ENCODE measurements at regions not wholly inside any gene's neighbourhood (a gene's known extent, or its start where the extent isn't known, plus 50 kb on each side); places are given as distances from the start of the nearest gene placed in this dataset.

DNA sequence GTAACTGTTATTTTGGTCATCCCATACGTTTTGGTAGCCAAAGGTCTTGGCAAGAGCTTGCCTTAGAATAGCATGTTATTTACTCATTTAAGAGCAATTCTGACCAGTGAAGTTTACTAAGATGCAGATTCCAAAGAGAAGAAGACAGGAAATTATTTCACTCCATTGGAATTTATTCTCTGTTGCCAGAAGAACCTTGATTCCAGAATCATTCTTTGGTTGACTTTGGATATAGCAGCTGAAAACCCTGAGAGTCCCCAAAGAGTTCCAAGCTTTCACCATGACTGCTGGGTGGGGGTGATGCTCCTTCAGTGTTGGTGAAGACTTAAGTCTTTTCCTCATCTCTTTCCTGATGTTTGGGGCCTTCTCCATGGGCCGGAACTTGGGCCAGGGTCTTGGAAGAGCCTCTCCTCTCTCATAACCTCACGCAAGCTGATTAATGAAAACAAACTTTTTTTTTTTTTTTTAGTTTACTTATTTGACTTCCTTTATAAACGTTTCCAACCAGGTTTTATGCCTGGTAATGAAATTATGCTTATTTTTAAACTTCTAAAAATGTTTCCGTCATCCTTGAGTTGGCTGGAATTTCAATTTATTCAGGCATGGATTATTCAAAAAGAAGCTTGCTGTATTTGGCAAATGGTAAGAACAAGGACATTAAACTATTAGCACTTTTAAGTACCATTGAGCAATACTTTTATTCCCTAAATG, 192.0 kb downstream of the MTX2 start:
- Histone ChIP-seq H4K20me1 (ENCODE audit: insufficient read depth, low read length) (no peaks in the 10 kb centered on the region), H3K4me3 (replicated peaks in 1 of 3; ENCODE audit: insufficient read depth in 1 of 3, low read depth in 2 of 3, low read length in 3 of 3) (no peak overlapping the region), H3K9me3 (ENCODE audit: low read length) (no peaks in the 10 kb centered on the region), H3K4me1 (ENCODE audit: insufficient read depth, low read length) (no peaks in the 10 kb centered on the region), H2AFZ (ENCODE audit: low read length) (no peak overlapping the region), H3K9ac (ENCODE audit: insufficient read depth, low read depth, low read length) (no peak overlapping the region), H3K27me3 (ENCODE audit: control insufficient read depth in 1 of 2, insufficient read depth in 2 of 2, low read length in 2 of 2) (peaks cover 0 to 16% of the 10 kb centered on the region in 2 experiments; a peak in 2 of 5 replicates), H3K36me3 (replicated peaks in 1 of 2; ENCODE audit: control insufficient read depth in 1 of 2, insufficient read depth in 2 of 2, low read length in 2 of 2) (no peaks in the 10 kb centered on the region), H3K79me2 (ENCODE audit: insufficient read depth, low read length) (no peaks in the 10 kb centered on the region), H3K27ac (ENCODE audit: extremely low read length, insufficient read depth, low read length) (no peak overlapping the region), H3K4me2 (ENCODE audit: low read depth, low read length) (no peak overlapping the region)
- intact Hi-C loops (cut with micrococcal nuclease; ENCODE audit: unreplicated experiment): loop anchor here (10.0 kb wide), 1 partner anchor 684 kb away; no protein-coding TSS in a partner anchor
- 25% methylated on average over 5 of the region's 5 CpGs for WGBS (ENCODE audit: low lambda C conversion rate)
- in situ Hi-C loops (cut with HindIII; ENCODE audit: extremely low pct_ligation_motif_present, low pct_unique_long_range_greater_than_20kb): no loop called here
- ChIA-PET POLR2A (no interaction called here), CTCF (ENCODE audit: low intra/inter-chr PET ratio, low total read pairs) (no interaction called here)
- FAIRE-seq (no peak), DNase-seq (ENCODE audit: low spot score) (no peak), ATAC-seq (no peak)
- no TSS peak for BruUV-seq (replicated peaks)
- TF ChIP-seq, protein P1, sequence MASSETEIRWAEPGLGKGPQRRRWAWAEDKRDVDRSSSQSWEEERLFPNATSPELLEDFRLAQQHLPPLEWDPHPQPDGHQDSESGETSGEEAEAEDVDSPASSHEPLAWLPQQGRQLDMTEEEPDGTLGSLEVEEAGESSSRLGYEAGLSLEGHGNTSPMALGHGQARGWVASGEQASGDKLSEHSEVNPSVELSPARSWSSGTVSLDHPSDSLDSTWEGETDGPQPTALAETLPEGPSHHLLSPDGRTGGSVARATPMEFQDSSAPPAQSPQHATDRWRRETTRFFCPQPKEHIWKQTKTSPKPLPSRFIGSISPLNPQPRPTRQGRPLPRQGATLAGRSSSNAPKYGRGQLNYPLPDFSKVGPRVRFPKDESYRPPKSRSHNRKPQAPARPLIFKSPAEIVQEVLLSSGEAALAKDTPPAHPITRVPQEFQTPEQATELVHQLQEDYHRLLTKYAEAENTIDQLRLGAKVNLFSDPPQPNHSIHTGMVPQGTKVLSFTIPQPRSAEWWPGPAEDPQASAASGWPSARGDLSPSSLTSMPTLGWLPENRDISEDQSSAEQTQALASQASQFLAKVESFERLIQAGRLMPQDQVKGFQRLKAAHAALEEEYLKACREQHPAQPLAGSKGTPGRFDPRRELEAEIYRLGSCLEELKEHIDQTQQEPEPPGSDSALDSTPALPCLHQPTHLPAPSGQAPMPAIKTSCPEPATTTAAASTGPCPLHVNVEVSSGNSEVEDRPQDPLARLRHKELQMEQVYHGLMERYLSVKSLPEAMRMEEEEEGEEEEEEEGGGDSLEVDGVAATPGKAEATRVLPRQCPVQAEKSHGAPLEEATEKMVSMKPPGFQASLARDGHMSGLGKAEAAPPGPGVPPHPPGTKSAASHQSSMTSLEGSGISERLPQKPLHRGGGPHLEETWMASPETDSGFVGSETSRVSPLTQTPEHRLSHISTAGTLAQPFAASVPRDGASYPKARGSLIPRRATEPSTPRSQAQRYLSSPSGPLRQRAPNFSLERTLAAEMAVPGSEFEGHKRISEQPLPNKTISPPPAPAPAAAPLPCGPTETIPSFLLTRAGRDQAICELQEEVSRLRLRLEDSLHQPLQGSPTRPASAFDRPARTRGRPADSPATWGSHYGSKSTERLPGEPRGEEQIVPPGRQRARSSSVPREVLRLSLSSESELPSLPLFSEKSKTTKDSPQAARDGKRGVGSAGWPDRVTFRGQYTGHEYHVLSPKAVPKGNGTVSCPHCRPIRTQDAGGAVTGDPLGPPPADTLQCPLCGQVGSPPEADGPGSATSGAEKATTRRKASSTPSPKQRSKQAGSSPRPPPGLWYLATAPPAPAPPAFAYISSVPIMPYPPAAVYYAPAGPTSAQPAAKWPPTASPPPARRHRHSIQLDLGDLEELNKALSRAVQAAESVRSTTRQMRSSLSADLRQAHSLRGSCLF (CRISPR knock-in tag; IDR thresholded peaks at IDR 0.05; ENCODE audit: borderline replicate concordance): no peak
- TF ChIP-seq HMG20B (CRISPR knock-in tag; conservative IDR thresholded peaks at IDR 0.05): no peak
- TF ChIP-seq NAIF1 (CRISPR knock-in tag; IDR thresholded peaks at IDR 0.05; ENCODE audit: borderline replicate concordance): no peak
- no peak for TF ChIP-seq FLYWCH1 (CRISPR knock-in tag; IDR thresholded peaks at IDR 0.05)
- TF ChIP-seq, protein P2, sequence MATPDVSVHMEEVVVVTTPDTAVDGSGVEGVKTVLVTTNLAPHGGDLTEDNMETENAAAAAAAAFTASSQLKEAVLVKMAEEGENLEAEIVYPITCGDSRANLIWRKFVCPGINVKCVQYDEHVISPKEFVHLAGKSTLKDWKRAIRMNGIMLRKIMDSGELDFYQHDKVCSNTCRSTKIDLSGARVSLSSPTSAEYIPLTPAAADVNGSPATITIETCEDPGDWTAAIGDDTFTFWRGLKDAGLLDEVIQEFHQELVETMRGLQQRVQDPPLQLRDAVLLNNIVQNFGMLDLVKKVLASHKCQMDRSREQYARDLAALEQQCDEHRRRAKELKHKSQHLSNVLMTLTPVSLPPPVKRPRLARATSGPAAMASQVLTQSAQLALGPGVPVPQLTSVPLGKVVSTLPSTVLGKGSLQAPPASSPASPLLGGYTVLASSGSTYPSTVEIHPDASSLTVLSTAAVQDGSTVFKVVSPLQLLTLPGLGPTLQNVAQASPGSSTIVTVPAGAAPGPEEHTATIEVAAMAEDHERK (CRISPR knock-in tag; IDR thresholded peaks at IDR 0.05; ENCODE audit: low read depth): no peak
- TF ChIP-seq, protein P3, sequence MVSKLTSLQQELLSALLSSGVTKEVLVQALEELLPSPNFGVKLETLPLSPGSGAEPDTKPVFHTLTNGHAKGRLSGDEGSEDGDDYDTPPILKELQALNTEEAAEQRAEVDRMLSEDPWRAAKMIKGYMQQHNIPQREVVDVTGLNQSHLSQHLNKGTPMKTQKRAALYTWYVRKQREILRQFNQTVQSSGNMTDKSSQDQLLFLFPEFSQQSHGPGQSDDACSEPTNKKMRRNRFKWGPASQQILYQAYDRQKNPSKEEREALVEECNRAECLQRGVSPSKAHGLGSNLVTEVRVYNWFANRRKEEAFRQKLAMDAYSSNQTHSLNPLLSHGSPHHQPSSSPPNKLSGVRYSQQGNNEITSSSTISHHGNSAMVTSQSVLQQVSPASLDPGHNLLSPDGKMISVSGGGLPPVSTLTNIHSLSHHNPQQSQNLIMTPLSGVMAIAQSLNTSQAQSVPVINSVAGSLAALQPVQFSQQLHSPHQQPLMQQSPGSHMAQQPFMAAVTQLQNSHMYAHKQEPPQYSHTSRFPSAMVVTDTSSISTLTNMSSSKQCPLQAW (CRISPR knock-in tag; IDR thresholded peaks at IDR 0.05): no peak
- TF ChIP-seq GATAD2A (CRISPR knock-in tag; IDR thresholded peaks at IDR 0.05): no peak
- TF ChIP-seq ZNF782 (CRISPR knock-in tag; IDR thresholded peaks at IDR 0.05; ENCODE audit: borderline replicate concordance): no peak

Measured in HepG2 (cell line).